Gastrocnemius medialis (tissue), 4 donors: ENCODE measurements at regions not wholly inside any gene's neighbourhood (a gene's known extent, or its start where the extent isn't known, plus 50 kb on each side); places are given as distances from the start of the nearest gene placed in this dataset.

ENCODE experiments used
- CTCF ChIP-seq, 5 experiments: fragments of 450-650 bp in 3 of 5; fragments of 200-600 bp in 2 of 5; sonication (generic) in 2 of 5; IDR thresholded peaks in 4 of 5; conservative IDR thresholded peaks in 1 of 5; 1 replicate in 4 of 5; 2 replicates in 1 of 5; pipeline ENCODE4 v1.5.1; 2016 to 2019; ENCODE audit warnings: antibody characterized with exemption in 5 of 5, mild to moderate bottlenecking in 3 of 5, moderate library complexity in 3 of 5
- POLR2A ChIP-seq, 2 donors: fragments of 450-650 bp; IDR thresholded peaks; one replicate each; pipeline ENCODE4 v1.6.1; 2017; ENCODE audit warnings: antibody characterized with exemption in 2 of 2, mild to moderate bottlenecking in 2 of 2, moderate library complexity in 2 of 2

DNA sequence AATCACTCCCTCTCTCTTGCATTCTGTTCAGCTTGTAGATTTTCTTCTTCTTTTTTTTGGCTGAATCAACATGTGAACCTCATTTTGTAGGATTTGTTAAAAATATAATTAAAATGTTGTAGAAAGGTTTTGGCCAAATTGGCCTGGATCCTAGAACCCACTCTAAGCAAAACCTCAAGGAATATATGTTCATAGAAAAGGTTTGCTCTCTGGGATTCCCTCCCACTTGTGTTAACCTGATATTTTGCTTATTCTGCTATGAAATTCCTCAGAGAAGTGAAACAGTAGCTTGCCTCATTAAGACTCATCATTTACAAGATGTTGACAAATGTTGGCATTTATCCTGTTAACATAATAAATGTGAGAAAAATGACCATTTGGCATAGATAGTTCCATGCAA, 456.7 kb downstream of the TMEM182 start:
- TF ChIP-seq POLR2A (IDR thresholded peaks at IDR 0.05) (no peak), CTCF (IDR thresholded peaks at IDR 0.05 in 4 of 5, conservative IDR thresholded peaks at IDR 0.05 in 1 of 5) (no peak)
